ENCODE measurements at regions not wholly inside any gene's neighbourhood (a gene's known extent, or its start where the extent isn't known, plus 50 kb on each side); places are given as distances from the start of the nearest gene placed in this dataset.

- no peak for TF ChIP-seq POLR2A (IDR thresholded peaks at IDR 0.05)
- no peak for TF ChIP-seq CTCF (IDR thresholded peaks at IDR 0.05)
- TF ChIP-seq POLR2AphosphoS5 (IDR thresholded peaks at IDR 0.05): no peak
Observed at GRCh38 chr2:41199334-41199733, 747.4 kb upstream of the SLC8A1 start.

All from sigmoid colon (tissue), 4 donors.